ENCODE measurements at regions not wholly inside any gene's neighbourhood (a gene's known extent, or its start where the extent isn't known, plus 50 kb on each side); places are given as distances from the start of the nearest gene placed in this dataset.

DNA sequence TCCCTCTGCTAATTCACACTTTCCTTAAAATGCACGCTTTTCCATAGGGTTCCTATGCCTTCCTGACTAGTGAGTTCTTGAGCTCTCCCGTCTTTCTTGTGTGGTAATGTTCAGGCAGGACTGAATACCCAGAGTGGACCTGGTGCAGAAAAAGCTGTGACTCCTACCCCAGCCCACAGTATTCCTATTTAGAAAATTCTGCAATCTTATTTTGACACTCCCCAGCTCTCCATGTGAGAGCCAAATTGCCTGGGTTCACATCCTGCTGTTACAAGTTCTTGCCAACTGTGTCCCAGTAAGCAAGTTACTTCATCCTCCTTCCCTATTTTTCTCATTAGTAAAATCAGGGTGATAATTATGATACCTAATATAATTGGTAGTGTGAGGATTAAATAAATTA, 290.8 kb upstream of the SLCO3A1 start:
- TF ChIP-seq, protein P1, sequence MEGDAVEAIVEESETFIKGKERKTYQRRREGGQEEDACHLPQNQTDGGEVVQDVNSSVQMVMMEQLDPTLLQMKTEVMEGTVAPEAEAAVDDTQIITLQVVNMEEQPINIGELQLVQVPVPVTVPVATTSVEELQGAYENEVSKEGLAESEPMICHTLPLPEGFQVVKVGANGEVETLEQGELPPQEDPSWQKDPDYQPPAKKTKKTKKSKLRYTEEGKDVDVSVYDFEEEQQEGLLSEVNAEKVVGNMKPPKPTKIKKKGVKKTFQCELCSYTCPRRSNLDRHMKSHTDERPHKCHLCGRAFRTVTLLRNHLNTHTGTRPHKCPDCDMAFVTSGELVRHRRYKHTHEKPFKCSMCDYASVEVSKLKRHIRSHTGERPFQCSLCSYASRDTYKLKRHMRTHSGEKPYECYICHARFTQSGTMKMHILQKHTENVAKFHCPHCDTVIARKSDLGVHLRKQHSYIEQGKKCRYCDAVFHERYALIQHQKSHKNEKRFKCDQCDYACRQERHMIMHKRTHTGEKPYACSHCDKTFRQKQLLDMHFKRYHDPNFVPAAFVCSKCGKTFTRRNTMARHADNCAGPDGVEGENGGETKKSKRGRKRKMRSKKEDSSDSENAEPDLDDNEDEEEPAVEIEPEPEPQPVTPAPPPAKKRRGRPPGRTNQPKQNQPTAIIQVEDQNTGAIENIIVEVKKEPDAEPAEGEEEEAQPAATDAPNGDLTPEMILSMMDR (IDR thresholded peaks at IDR 0.05; ENCODE audit: insufficient read depth, low read depth, low read length), result no peak
- no peak for DNase-seq (ENCODE audit: low read depth)

DNA sequence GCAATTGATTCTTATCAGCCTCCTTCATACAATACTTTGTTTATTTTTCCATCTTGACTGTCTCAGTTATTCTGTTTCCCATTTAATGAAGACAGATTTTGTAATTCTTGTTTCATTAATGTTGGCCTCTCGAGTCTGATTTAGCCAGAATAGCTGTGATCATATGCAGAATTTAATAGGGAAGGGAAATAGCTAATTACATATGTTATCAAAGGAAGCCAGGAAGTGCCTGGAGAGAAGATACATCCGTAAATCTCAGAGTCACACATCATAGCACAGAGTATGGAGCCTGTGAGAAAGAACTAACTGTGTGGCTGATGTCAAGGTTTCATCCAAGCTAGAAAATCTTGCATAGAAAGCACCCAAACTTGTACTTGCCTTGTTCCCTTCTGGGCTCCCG, 288.9 kb upstream of the SLCO3A1 start:
- DNase-seq (ENCODE audit: low read depth), result no peak
- TF ChIP-seq, protein P1 (IDR thresholded peaks at IDR 0.05; ENCODE audit: insufficient read depth, low read depth, low read length), result no peak
- no peak overlapping the region for H3K4me3 ChIP-seq (ENCODE audit: low read depth, low read length)

More for the DNA sequence above, 290.8 kb upstream of the SLCO3A1 start:
- H3K4me3 ChIP-seq (ENCODE audit: low read depth, low read length), result no peak overlapping the region

DNA sequence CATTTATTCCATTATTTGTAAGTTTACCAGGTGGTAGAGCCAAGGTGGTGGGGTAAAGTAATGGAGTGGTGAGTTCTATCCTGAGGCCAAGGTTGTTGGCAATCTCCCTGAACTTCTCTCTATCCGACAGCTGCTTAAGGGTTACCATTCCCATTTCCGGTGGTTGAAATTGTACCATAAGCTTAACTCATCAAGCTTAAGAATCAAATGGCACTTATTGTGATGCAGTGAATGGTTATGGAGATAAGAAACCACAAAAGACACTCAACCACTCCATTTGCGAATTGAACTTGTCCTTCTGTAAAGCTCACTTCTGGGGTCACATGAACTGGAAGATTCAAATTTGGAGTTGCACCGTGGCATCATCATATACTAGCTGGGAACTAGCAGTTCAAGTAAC, 287.4 kb upstream of the SLCO3A1 start:
- H3K4me3 ChIP-seq (ENCODE audit: low read depth, low read length), result no peak overlapping the region
- TF ChIP-seq, protein P1 (IDR thresholded peaks at IDR 0.05; ENCODE audit: insufficient read depth, low read depth, low read length), result no peak
- DNase-seq (ENCODE audit: low read depth), result no peak

DNA sequence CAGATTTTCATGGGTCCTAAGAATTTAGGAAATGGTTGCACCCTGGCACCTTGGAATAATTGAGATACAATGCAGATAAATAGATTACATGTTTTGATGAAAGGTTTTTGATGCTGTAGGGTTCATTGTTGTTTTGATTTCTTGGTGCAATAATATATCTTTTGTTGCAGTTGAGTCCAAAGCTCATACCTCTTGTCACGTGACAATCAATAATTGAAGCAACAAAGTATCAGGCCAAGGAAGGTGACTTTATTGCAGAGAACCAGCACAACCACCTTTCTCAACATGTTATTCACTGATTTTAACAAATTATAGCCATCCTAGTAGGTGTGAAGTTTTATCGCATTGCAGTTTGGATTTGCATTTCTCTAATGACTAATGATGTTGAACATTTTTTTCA, 285.5 kb upstream of the SLCO3A1 start:
- no peak overlapping the region for H3K4me3 ChIP-seq (ENCODE audit: low read depth, low read length)
- DNase-seq (ENCODE audit: low read depth), result no peak
- TF ChIP-seq, protein P1 (IDR thresholded peaks at IDR 0.05; ENCODE audit: insufficient read depth, low read depth, low read length), result no peak

DNA sequence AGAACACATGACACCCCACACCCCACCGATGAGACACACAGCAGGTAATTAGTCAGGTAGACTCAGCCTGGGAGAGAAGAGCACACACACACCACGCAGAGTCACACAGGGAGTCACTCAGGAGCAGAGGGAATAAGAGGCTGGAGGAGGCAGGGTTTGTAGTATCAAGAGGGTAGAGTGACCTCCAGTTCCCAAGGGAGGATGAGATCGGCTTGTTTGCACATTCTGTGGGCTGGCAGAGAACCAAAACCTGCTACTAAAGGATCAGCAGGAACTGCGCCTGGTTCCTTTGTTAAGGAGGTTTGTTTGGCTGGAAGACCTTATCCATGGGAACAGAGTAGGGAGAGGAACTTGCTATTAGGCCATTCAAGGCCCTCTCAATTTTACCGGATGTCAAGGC, 281.4 kb upstream of the SLCO3A1 start:
- DNase-seq (ENCODE audit: low read depth), result peak; percentile 77
- TF ChIP-seq, protein P1 (IDR thresholded peaks at IDR 0.05; ENCODE audit: insufficient read depth, low read depth, low read length), result no peak
- no peak overlapping the region for H3K4me3 ChIP-seq (ENCODE audit: low read depth, low read length)

DNA sequence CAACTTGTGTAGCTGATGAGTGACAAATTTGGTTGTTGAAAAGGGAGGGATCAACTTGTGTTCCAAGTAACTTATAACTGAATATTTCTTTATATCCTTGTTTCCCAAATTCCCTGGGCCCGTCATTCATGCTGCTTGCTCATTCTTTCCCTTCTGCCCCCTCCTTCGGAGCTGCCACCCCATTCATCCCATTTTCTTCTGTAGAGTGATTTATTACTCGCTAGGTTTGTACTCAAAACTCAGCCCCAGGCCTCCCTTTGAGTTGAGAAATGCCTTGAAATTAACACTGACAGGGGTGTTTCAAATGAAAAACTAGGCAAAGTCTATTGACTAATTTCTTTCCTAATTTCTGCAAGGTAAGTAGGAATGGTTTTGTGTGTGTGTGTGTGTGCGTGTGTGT, 277.4 kb upstream of the SLCO3A1 start:
- TF ChIP-seq, protein P1 (IDR thresholded peaks at IDR 0.05; ENCODE audit: insufficient read depth, low read depth, low read length), result no peak
- no peak overlapping the region for H3K4me3 ChIP-seq (ENCODE audit: low read depth, low read length)
- no peak for DNase-seq (ENCODE audit: low read depth)

DNA sequence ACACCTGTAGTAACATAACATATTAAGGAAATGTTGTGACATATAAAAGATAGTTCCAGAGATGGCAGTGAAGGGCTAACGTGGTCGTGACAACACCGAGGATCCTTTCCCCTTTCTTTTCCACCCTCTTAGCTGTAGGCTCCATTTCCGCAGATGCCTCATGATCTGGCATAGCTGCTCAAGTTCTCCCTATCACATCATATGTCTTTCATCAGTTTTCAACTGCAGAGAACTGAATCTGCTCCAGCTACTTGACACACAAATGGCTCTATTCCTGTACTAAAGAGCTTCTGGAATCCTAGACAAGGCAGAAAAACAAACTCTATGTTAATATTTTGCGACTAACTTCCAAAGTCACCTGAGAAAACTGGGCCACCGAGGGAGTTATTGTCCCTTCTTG, 275.0 kb upstream of the SLCO3A1 start:
- TF ChIP-seq, protein P1 (IDR thresholded peaks at IDR 0.05; ENCODE audit: insufficient read depth, low read depth, low read length), result no peak
- no peak overlapping the region for H3K4me3 ChIP-seq (ENCODE audit: low read depth, low read length)
- no peak for DNase-seq (ENCODE audit: low read depth)

All from fibroblast of villous mesenchyme (primary cell).